GM19438 (cell line): ENCODE measurements at regions not wholly inside any gene's neighbourhood (a gene's known extent, or its start where the extent isn't known, plus 50 kb on each side); places are given as distances from the start of the nearest gene placed in this dataset.
A peak's percentile ranks its signal among the peaks of the same experiment; 100 is the strongest.
"Not testable (repeated sequence)": the region's sequence is repeated elsewhere in the genome, so short reads cannot be mapped to it uniquely, and the experiment has no call there.

ENCODE experiments used
- ATAC-seq: cut with Tn5 transposase; IDR thresholded peaks from one replicate; pipeline ENCODE4 v1.9.1; 2021; ENCODE audit warnings: low read depth; ENCODE audit not compliant: unreplicated experiment

GRCh38 chr3:4139462-4140140 lies 163.6 kb upstream of the SETMAR start:
- ATAC-seq, result peak; percentile 73

- no peak for ATAC-seq
Observed at GRCh38 chr3:4140921-4141320, 162.2 kb upstream of the SETMAR start.

GRCh38 chr3:4147556-4148118 lies 155.5 kb upstream of the SETMAR start:
- no peak for ATAC-seq

GRCh38 chr3:4149296-4149695 lies 153.9 kb upstream of the SETMAR start:
- no peak for ATAC-seq

GRCh38 chr3:4150816-4151215 lies 152.4 kb upstream of the SETMAR start:
- no peak for ATAC-seq

GRCh38 chr3:4151859-4152258 lies 151.3 kb upstream of the SETMAR start:
- no peak for ATAC-seq

- ATAC-seq, result no peak
Observed at GRCh38 chr3:4153771-4154170, 149.4 kb upstream of the SETMAR start.

GRCh38 chr3:4158329-4158728 lies 144.8 kb upstream of the SETMAR start:
- no peak for ATAC-seq

GRCh38 chr3:4162096-4162495 lies 141.1 kb upstream of the SETMAR start:
- no peak for ATAC-seq

GRCh38 chr3:4163011-4163410 lies 140.2 kb upstream of the SETMAR start:
- ATAC-seq, result no peak

GRCh38 chr3:4166540-4166939 lies 136.6 kb upstream of the SETMAR start:
- no peak for ATAC-seq

GRCh38 chr3:4167230-4167629 lies 135.9 kb upstream of the SETMAR start:
- ATAC-seq, result not testable (repeated sequence)

- ATAC-seq, result no peak
Observed at GRCh38 chr3:4174791-4175190, 128.4 kb upstream of the SETMAR start.

- no peak for ATAC-seq
Observed at GRCh38 chr3:4191971-4192370, 111.2 kb upstream of the SETMAR start.

GRCh38 chr3:4195006-4195405 lies 108.2 kb upstream of the SETMAR start:
- ATAC-seq, result no peak

- no peak for ATAC-seq
Observed at GRCh38 chr3:4196506-4197147, 106.5 kb upstream of the SETMAR start.

- ATAC-seq, result no peak
Observed at GRCh38 chr3:4197670-4198069, 105.5 kb upstream of the SETMAR start.

GRCh38 chr3:4198491-4198890 lies 104.7 kb upstream of the SETMAR start:
- ATAC-seq, result no peak

GRCh38 chr3:4204776-4205175 lies 98.4 kb upstream of the SETMAR start:
- ATAC-seq, result not testable (repeated sequence)

GRCh38 chr3:4207672-4208071 lies 95.5 kb upstream of the SETMAR start:
- no peak for ATAC-seq

- ATAC-seq, result no peak
Observed at GRCh38 chr3:4208556-4208955, 94.6 kb upstream of the SETMAR start.

GRCh38 chr3:4211610-4212009 lies 91.6 kb upstream of the SETMAR start:
- no peak for ATAC-seq
